UCSD-AML1 (cell line): ENCODE measurements at regions not wholly inside any gene's neighbourhood (a gene's known extent, or its start where the extent isn't known, plus 50 kb on each side); places are given as distances from the start of the nearest gene placed in this dataset.
"Not testable (repeated sequence)": the region's sequence is repeated elsewhere in the genome, so short reads cannot be mapped to it uniquely, and the experiment has no call there.

ENCODE experiments used
- DNase-seq: peaks from one replicate; lab custom pipeline; 2025; ENCODE audit not compliant: unreplicated experiment; lab: John Stamatoyannopoulos, UW

GRCh38 chr5:121064241-121064640, 600.1 kb downstream of the PRR16 start:
- DNase-seq = not testable (repeated sequence)

GRCh38 chr5:121086671-121087070, 622.6 kb downstream of the PRR16 start:
- no peak for DNase-seq

DNA sequence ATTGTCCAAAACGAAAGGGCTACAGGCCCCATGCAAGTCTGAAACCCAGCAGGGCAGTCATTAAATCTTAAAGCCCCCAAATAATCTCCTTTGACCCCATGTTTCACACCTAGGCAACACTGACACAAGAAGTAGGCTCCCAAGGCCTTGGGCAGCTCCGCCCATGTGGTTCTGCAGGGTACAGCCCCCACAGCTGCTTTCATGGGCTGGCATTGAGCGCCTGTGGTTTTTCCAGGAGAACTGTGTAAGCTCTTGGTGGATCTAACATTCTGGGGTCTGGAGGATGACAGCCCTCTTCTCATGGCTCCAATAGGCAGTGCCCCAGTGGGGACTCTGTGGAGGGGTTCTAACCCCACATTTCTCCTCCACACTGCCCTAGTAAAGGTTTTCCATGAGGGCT, 623.5 kb downstream of the PRR16 start:
- DNase-seq = peak; percentile 3

- DNase-seq = peak; percentile 1
These were observed 624.2 kb downstream of the PRR16 start for GRCh38 chr5:121088341-121088740.

- no peak for DNase-seq
These were observed 626.7 kb downstream of the PRR16 start for GRCh38 chr5:121090822-121091221.

DNA sequence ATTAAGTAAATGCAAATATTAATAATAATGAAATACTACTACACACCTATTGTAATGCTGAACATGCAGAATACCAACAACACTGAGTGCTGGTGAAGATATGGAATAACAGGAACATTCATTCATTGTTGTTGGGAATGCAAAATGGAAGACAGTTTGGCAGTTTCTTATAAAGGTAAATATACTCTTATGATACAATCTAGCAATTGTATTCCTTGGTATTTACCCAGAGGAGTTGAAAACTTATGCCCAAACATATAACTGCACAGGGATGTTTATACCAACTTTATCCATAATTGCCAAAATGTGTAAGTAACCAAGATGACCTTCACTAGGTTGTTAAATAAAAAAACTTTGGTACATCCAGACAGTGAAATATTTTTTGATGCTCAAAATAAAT, 636.8 kb downstream of the PRR16 start:
- no peak for DNase-seq

GRCh38 chr5:121105921-121106320, 641.8 kb downstream of the PRR16 start:
- no peak for DNase-seq

GRCh38 chr5:121106721-121107690, 642.9 kb downstream of the PRR16 start:
- DNase-seq = not testable (repeated sequence)

DNA sequence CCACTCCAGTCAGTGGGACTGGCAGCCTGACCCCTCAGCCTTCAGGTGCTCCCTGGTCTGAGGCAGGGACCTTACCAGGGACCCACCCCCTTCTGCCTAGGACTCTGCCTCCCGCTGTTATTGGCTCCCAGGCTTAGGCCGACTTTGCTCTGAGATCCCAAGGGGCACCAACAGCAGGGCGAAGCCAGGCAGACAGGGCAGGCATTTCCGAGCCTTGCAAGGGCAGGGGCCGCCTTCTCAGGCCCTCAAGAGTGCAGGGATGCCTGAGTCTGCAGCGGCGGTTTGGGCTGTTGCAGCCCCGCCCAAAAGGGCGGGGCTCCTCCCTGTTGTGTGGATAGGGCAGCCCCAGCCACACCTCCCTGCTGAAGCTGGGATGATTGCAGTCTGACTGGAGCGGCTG, 644.6 kb downstream of the PRR16 start:
- no peak for DNase-seq

DNA sequence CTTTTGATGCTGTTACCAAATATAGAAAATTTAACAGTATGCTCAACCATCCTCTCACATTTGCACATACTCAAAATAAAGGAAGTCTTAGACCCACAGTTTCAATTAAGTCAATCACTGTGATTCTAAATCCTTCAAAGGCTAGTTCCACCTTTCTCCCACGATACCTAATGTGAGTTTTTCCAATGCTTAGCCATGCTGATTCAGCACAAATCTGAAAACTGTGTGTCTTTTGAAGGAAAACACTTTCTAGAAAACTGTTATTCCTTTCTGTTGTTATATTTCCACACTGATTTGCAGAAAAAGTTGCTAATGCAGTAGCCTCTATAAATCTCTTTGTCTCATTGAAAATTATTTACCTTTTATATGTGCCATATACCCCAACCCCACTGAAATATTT, 645.7 kb downstream of the PRR16 start:
- no peak for DNase-seq

DNA sequence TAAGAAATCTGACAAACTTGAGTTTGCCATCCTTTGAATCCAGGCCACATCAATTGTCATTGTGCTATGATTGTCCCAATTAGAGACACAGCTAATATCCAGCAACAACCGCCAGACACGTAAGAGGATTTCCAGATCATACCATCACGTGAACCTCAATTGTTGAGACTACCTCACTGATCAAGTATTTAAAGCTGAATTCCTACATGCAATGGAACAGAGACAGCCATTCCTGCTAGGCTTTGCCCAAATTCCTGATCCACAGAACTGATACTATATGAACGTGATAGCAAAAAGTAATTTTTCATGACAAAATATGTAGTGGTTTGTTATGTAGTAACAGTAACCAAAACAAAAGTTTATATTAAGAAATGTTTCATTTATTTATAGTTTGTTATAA, 657.7 kb downstream of the PRR16 start:
- no peak for DNase-seq

- no peak for DNase-seq
These were observed 674.4 kb downstream of the PRR16 start for GRCh38 chr5:121138495-121138907.

DNA sequence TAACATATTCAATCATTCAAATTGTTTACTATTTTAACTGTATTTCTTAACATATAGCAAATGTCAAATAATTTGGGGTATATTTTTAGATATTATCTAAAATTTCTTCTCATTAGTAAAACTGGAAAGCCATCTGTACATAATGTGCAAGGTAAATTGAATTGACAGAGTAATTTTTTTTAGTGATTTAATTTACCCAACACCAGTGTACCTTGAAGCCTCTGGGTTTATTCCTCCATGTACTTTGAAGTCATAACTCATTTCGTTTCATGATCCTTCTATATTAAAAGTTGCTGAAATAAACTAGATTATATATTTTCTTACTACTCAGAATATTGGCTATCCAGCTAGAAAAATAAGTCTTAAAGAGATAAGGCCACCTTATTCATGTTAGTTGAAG, 674.9 kb downstream of the PRR16 start:
- DNase-seq = no peak

- no peak for DNase-seq
These were observed 680.7 kb downstream of the PRR16 start for GRCh38 chr5:121144764-121145163.

GRCh38 chr5:121151534-121151933, 687.4 kb downstream of the PRR16 start:
- DNase-seq = no peak

- DNase-seq = no peak
These were observed 688.3 kb downstream of the PRR16 start for GRCh38 chr5:121152411-121152810.

DNA sequence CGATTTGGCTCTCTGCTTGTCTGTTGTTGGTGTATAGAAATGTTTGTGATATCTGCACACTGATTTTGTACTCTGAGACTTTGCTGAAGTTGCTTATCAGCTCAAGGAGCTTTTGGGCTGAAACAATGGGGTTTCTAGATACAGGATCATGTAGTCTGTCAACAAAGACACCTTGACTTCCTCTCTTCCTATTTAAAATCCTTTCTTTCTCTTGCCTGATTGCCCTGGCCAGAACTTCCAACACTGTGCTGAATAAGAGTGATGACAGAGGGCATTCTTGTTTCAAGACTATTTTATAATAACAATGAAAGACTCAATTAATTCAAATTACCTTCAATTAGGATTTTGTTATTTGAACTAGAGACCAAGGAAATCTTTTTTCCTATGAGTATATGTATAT, 692.5 kb downstream of the PRR16 start:
- DNase-seq = no peak

DNA sequence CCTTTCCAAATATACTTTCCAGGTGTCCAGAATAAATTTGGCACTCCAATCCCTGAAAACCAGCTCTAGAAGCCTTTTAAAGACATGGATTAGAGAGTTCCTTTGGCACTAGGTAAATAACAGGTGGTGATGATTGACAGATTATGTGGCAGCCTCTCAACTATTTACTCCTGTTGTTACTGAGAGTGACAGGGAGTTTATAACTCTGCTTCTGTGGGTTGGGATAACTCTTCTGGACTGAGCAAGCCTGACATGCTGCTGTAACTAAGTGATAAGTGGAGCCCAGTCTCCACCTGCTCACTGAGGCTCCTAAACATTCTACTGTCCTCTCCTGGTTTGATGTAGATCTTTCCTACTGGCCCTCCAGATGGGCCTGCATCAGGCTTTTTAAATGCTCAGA, 693.2 kb upstream of the FTMT start:
- no peak for DNase-seq

DNA sequence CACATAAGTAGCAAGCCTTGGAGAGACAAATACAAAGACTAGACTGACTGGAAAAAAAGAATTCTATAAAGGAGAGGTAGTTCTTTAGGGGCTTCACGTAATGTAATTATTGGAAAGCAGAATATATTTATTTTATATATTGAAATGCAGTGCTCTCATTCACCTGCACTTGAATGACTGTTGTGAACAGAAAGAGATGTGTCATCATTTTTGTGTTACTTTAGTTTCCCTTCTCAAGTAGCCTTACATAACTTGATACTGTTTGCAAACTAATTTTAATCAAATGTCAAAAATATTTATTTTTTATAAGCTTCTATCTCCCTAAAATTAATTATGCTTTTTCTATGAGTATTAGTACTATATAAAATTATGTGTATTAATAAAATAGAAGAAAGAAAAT, 691.1 kb upstream of the FTMT start:
- DNase-seq = no peak

- DNase-seq = peak; percentile 15
These were observed 687.0 kb upstream of the FTMT start for GRCh38 chr5:121164632-121165031.

DNA sequence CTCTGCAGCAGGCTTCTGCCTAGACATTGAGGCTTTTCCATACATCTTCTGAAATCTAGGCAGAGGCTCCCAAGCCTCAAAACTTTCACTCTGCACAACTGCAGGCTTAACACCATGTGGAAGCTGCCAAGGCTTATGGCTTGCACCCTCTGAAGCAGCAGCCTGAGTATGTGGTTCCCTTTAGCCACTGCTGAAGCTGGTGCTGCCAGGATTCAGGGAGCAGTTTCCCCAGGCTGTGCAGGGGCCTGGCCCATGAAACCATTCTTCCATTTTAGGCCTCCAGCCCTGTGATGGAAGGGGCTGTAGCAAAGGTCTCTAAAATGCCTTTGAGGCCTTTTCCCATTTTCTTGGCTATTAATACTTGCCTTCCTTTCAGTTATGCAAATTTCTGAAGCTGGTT, 680.3 kb upstream of the FTMT start:
- DNase-seq = peak; percentile 5

DNA sequence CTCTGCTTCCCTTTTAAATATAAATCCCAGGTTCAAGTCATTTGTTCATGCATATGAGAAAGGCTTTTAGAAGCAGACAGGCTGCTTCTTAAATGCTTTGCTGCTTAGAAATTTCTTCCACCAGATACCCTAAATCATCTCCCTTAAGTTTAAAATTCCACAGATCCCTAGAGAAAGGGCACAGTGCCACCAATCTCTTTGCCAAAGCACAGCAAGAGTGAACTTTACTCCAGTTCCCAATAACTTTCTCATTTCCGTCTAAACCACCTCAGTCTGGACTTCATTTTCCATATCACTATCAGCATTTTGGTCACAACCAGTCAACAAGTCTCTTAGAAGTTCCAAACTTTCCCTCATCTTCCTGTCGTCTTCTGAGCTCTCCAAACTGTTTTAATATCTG, 679.8 kb upstream of the FTMT start:
- no peak for DNase-seq

- no peak for DNase-seq
These were observed 677.3 kb upstream of the FTMT start for GRCh38 chr5:121174351-121174750.
